ENCODE measurements at regions not wholly inside any gene's neighbourhood (a gene's known extent, or its start where the extent isn't known, plus 50 kb on each side); places are given as distances from the start of the nearest gene placed in this dataset.

DNA sequence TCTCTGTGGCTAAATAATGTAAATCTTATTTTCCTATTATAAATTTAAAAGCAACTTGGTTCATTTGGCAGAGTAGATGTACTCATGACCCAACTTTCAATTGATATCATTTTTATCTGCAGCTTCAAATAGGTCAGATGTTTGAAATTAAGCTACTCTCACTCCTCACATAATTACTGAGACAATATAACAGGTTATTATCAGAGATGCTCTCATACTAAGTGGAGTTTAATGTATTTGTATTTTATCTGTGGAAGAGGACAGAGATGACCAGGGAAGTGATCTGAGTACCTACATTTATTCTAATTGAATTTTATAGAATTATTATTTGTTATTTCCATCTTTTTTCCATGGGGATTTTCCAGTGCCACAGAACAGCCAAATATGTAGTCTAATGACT is 177.4 kb upstream of the PRLR start:
- Histone ChIP-seq H3K27me3 (no peaks in the 10 kb centered on the region), H3K36me3 (no peaks in the 10 kb centered on the region), H3K4me1 (no peaks in the 10 kb centered on the region), H3K4me3 (no peak overlapping the region), H3K9ac (no peak overlapping the region), H4K20me1 (no peaks in the 10 kb centered on the region), H3K27ac (no peak overlapping the region), H3K4me2 (no peak overlapping the region), H3K9me3 (peaks cover 5% of the 10 kb centered on the region; the same call in 1 of the 2 replicates)
- TF ChIP-seq Cebpa-rat (IDR thresholded peaks at IDR 0.05), result no peak

- Histone ChIP-seq H3K4me3 (no peak overlapping the region), H3K4me1 (no peaks in the 10 kb centered on the region), H4K20me1 (no peaks in the 10 kb centered on the region), H3K27me3 (no peaks in the 10 kb centered on the region), H3K9me3 (no peaks in the 10 kb centered on the region), H3K27ac (no peak overlapping the region), H3K9ac (no peak overlapping the region), H3K36me3 (no peaks in the 10 kb centered on the region), H3K4me2 (no peak overlapping the region)
- no peak for TF ChIP-seq Cebpa-rat (IDR thresholded peaks at IDR 0.05)
These were observed 175.7 kb upstream of the PRLR start for GRCh38 chr5:35405938-35406337.

DNA sequence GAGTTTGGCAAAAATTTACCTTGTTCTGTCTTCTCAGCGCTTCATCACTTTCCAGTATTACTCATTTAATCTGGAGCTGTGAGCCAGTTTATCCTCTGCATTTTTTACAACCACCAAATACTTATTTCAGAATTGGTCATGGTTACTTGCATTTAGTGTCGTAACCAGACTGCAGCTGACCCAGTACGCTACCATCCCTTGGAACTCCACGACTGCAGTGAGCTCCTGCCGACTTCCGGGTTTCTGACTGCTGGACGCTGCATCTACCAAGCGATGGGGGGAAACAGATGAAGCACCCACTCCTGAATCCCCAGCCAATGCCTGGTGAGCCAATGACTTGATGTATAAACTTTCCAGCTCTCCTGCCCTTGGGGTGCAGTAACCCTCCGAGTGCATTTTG is 174.4 kb upstream of the PRLR start:
- no peaks in the 10 kb centered on the region for H3K9me3 ChIP-seq
- H3K27me3 ChIP-seq, result no peaks in the 10 kb centered on the region
- no peak overlapping the region for H3K4me3 ChIP-seq
- no peak overlapping the region for H3K9ac ChIP-seq
- H3K4me2 ChIP-seq, result no peak overlapping the region
- no peaks in the 10 kb centered on the region for H4K20me1 ChIP-seq
- H3K27ac ChIP-seq, result no peak overlapping the region
- H3K4me1 ChIP-seq, result no peaks in the 10 kb centered on the region
- H3K36me3 ChIP-seq, result no peaks in the 10 kb centered on the region
- TF ChIP-seq Cebpa-rat (IDR thresholded peaks at IDR 0.05), result no peak

GRCh38 chr5:35393901-35394300 is 163.6 kb upstream of the PRLR start:
- no peak overlapping the region for H3K4me3 ChIP-seq
- H3K27me3 ChIP-seq, result no peaks in the 10 kb centered on the region
- no peaks in the 10 kb centered on the region for H3K36me3 ChIP-seq
- no peak overlapping the region for H3K9ac ChIP-seq
- H3K27ac ChIP-seq, result no peak overlapping the region
- no peaks in the 10 kb centered on the region for H3K4me1 ChIP-seq
- H4K20me1 ChIP-seq, result no peaks in the 10 kb centered on the region
- no peak for TF ChIP-seq Cebpa-rat (IDR thresholded peaks at IDR 0.05)
- no peaks in the 10 kb centered on the region; the same call in 1 of the 2 replicates for H3K9me3 ChIP-seq
- H3K4me2 ChIP-seq, result no peak overlapping the region

DNA sequence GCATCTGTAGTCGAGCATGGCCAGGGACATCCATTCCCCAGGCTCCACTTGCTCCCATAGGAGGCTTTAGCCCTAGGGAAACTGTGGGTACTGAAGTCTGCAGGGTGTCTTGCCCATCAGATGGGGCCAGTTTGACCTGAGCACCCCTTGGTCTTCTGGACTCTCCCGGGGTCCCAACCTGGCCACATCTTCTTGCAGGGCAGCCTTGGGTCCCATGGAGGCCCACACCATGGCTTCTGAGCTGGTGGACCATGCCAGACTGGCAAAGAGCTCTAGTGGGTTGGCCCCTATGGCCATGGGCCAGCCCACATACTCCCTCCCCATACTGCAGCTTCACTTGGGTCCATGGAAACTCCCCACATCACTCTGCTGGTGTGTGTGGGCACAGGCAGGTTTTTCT is 154.4 kb upstream of the PRLR start:
- Histone ChIP-seq H4K20me1 (no peaks in the 10 kb centered on the region), H3K4me2 (no peak overlapping the region), H3K36me3 (no peaks in the 10 kb centered on the region), H3K27me3 (no peaks in the 10 kb centered on the region), H3K4me1 (no peaks in the 10 kb centered on the region), H3K9ac (no peak overlapping the region), H3K4me3 (no peak overlapping the region), H3K27ac (no peak overlapping the region), H3K9me3 (no peaks in the 10 kb centered on the region)
- TF ChIP-seq Cebpa-rat (IDR thresholded peaks at IDR 0.05), result no peak

- no peak overlapping the region for H3K4me2 ChIP-seq
- H3K36me3 ChIP-seq, result no peaks in the 10 kb centered on the region
- no peaks in the 10 kb centered on the region for H3K4me1 ChIP-seq
- H3K9ac ChIP-seq, result no peak overlapping the region
- no peaks in the 10 kb centered on the region for H3K9me3 ChIP-seq
- no peak overlapping the region for H3K4me3 ChIP-seq
- H3K27ac ChIP-seq, result no peak overlapping the region
- no peak for TF ChIP-seq Cebpa-rat (IDR thresholded peaks at IDR 0.05)
- no peaks in the 10 kb centered on the region for H4K20me1 ChIP-seq
- H3K27me3 ChIP-seq, result no peaks in the 10 kb centered on the region
These were observed 152.8 kb upstream of the PRLR start for GRCh38 chr5:35383041-35383440.

DNA sequence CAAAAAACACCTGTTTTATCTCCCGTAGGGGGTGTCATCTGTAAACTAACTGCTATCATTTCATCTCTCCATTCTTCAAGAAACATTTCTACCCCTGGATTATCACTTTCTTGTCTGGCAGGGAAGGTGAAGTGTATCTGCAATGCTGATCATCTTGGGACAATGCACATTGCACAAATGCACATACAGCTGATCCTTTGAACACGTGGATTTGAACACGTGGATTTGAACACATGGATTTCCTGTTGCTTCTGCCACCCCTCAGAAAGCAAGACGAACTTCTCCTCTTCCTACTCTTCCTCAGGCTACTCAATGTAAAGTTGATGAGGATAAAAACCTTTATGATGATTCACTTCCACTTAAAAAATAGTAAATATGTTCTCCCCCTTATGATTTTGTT is 147.4 kb upstream of the PRLR start:
- Histone ChIP-seq H3K4me1 (no peaks in the 10 kb centered on the region), H3K4me2 (no peak overlapping the region), H4K20me1 (no peaks in the 10 kb centered on the region), H3K27ac (no peak overlapping the region), H3K36me3 (no peaks in the 10 kb centered on the region), H3K4me3 (no peak overlapping the region), H3K9ac (no peak overlapping the region), H3K27me3 (no peaks in the 10 kb centered on the region), H3K9me3 (no peaks in the 10 kb centered on the region)
- no peak for TF ChIP-seq Cebpa-rat (IDR thresholded peaks at IDR 0.05)

DNA sequence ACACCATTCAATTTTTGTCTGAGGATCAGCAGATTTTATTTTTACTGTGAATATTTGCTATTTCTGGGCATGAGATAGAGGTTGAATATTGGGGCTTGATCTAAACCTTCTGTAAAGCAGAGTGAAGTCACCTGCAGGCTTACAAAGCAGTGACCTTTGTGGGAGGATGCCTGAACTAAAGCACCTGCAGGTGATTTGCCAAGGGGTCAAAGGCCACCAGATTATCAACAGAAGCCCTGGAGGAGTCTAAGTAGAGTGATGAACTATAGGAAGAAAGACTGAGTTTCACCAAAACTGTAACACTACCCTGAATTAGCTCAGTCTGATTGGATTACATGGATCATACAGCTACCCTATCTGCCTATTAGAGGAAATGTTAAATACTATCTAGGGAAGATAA is 144.3 kb upstream of the PRLR start:
- no peak overlapping the region for H3K4me2 ChIP-seq
- H4K20me1 ChIP-seq, result no peaks in the 10 kb centered on the region
- H3K27me3 ChIP-seq, result no peaks in the 10 kb centered on the region
- H3K4me1 ChIP-seq, result no peaks in the 10 kb centered on the region
- H3K27ac ChIP-seq, result no peak overlapping the region
- H3K9ac ChIP-seq, result no peak overlapping the region
- H3K36me3 ChIP-seq, result no peaks in the 10 kb centered on the region
- no peak for TF ChIP-seq Cebpa-rat (IDR thresholded peaks at IDR 0.05)
- H3K9me3 ChIP-seq, result no peaks in the 10 kb centered on the region
- H3K4me3 ChIP-seq, result no peak overlapping the region

- TF ChIP-seq Cebpa-rat (IDR thresholded peaks at IDR 0.05), result no peak
- H3K9me3 ChIP-seq, result no peaks in the 10 kb centered on the region
- H3K4me1 ChIP-seq, result no peaks in the 10 kb centered on the region
- no peaks in the 10 kb centered on the region for H3K27me3 ChIP-seq
- H3K36me3 ChIP-seq, result no peaks in the 10 kb centered on the region
- no peak overlapping the region for H3K4me3 ChIP-seq
- no peak overlapping the region for H3K27ac ChIP-seq
- H3K9ac ChIP-seq, result no peak overlapping the region
- H4K20me1 ChIP-seq, result no peaks in the 10 kb centered on the region
- no peak overlapping the region for H3K4me2 ChIP-seq
These were observed 143.0 kb upstream of the PRLR start for GRCh38 chr5:35373249-35373648.

- no peak overlapping the region for H3K4me3 ChIP-seq
- H4K20me1 ChIP-seq, result no peaks in the 10 kb centered on the region
- no peak overlapping the region for H3K27ac ChIP-seq
- no peaks in the 10 kb centered on the region for H3K27me3 ChIP-seq
- no peaks in the 10 kb centered on the region for H3K4me1 ChIP-seq
- H3K9me3 ChIP-seq, result no peaks in the 10 kb centered on the region
- H3K9ac ChIP-seq, result no peak overlapping the region
- no peaks in the 10 kb centered on the region for H3K36me3 ChIP-seq
- no peak for TF ChIP-seq Cebpa-rat (IDR thresholded peaks at IDR 0.05)
- no peak overlapping the region for H3K4me2 ChIP-seq
These were observed 142.2 kb upstream of the PRLR start for GRCh38 chr5:35372482-35372881.

DNA sequence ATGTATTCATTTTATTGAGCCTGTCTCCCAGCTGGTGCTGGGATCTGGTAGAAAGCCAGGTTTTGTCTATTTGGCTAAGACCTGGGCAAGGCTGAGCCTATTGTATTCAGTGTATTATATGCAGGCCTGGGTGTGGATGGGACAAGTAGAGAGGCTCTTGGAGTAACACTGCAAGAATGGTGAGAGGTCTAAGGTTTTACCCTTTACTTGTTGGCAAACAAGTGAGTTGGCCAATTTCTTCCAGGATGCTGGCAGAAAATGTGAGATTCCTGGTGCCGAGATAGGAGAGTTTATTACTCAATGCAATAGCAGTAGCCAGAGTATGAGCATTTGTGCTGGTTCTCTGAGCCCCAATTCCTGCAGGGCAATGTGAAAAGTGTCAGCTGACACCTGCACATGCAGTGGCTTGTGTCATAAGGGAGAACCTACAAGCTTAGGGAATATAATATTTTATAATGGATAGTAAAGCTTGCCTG is 141.7 kb upstream of the PRLR start:
- TF ChIP-seq Cebpa-rat (IDR thresholded peaks at IDR 0.05), result no peak
- Histone ChIP-seq H3K4me3 (no peak overlapping the region), H3K27me3 (no peaks in the 10 kb centered on the region), H3K4me1 (no peaks in the 10 kb centered on the region), H3K36me3 (no peaks in the 10 kb centered on the region), H3K9me3 (no peaks in the 10 kb centered on the region), H4K20me1 (no peaks in the 10 kb centered on the region), H3K9ac (no peak overlapping the region), H3K27ac (no peak overlapping the region), H3K4me2 (no peak overlapping the region)

Data from BLaER1 (cell line).